ENCODE measurements at regions not wholly inside any gene's neighbourhood (a gene's known extent, or its start where the extent isn't known, plus 50 kb on each side); places are given as distances from the start of the nearest gene placed in this dataset.

DNA sequence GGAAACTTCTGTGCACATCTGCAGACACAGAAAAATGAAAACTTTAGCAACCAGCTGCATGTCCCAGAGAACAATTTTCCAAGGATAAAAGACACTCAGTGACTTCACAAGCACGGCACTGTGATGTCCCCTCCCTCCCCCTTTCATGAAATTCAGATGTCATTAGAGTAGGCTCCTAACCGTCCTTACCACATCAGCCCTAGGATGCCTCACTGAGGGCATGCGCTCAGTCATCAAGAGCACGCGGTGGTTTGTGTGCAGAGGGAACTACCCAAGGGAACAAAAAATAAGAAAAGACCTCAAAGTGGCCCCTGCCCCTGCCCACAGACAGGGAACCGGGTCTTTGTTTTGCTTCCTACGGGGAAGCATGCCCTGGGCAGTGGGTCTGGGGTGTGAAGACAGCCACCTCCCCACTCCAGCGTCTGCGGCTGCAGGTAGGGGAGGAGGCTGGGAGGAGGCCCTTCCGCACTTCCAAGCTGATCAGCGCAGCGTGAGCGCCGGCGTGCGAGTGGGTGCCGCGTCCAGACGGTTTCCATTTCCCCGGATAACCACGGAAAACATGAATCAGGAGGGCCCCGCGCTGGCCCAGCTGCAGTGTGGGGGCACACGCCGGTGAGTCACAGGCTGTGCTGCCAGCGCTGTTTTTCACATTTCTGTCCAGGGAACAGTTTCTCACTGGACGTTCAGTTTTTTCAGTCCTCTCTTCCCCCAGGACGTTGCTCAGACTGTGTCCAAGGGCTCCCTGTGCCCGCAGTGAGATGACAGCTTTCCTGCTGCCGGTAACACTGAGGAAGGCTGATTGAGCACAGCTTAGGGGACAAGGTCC, 70.6 kb downstream of the COPS8 start:
- TF ChIP-seq, protein P1, sequence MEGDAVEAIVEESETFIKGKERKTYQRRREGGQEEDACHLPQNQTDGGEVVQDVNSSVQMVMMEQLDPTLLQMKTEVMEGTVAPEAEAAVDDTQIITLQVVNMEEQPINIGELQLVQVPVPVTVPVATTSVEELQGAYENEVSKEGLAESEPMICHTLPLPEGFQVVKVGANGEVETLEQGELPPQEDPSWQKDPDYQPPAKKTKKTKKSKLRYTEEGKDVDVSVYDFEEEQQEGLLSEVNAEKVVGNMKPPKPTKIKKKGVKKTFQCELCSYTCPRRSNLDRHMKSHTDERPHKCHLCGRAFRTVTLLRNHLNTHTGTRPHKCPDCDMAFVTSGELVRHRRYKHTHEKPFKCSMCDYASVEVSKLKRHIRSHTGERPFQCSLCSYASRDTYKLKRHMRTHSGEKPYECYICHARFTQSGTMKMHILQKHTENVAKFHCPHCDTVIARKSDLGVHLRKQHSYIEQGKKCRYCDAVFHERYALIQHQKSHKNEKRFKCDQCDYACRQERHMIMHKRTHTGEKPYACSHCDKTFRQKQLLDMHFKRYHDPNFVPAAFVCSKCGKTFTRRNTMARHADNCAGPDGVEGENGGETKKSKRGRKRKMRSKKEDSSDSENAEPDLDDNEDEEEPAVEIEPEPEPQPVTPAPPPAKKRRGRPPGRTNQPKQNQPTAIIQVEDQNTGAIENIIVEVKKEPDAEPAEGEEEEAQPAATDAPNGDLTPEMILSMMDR (IDR thresholded peaks at IDR 0.05; ENCODE audit: control insufficient read depth, insufficient read depth, low read depth, low read length, missing control alignments): no peak
- H3K4me3 ChIP-seq (ENCODE audit: control insufficient read depth, low read depth, low read length): peak overlapping the region; percentile 23
- DNase-seq (ENCODE audit: low read depth): peak; percentile 80

- TF ChIP-seq, protein P1 (IDR thresholded peaks at IDR 0.05; ENCODE audit: control insufficient read depth, insufficient read depth, low read depth, low read length, missing control alignments): no peak
- DNase-seq (ENCODE audit: low read depth): no peak
Measured at GRCh38 chr2:237156857-237157779, 71.4 kb downstream of the COPS8 start.

GRCh38 chr2:237157780-237158102, 72.1 kb downstream of the COPS8 start:
- TF ChIP-seq, protein P1 (IDR thresholded peaks at IDR 0.05; ENCODE audit: control insufficient read depth, insufficient read depth, low read depth, low read length, missing control alignments): no peak
- no peak for DNase-seq (ENCODE audit: low read depth)
- H3K4me3 ChIP-seq (ENCODE audit: control insufficient read depth, low read depth, low read length): no peak overlapping the region

More at GRCh38 chr2:237156857-237157779, 71.4 kb downstream of the COPS8 start:
- H3K4me3 ChIP-seq (ENCODE audit: control insufficient read depth, low read depth, low read length): no peak overlapping the region; the same call in none of the 2 replicates

GRCh38 chr2:237158194-237158593, 72.5 kb downstream of the COPS8 start:
- DNase-seq (ENCODE audit: low read depth): no peak
- TF ChIP-seq, protein P1 (IDR thresholded peaks at IDR 0.05; ENCODE audit: control insufficient read depth, insufficient read depth, low read depth, low read length, missing control alignments): no peak
- H3K4me3 ChIP-seq (ENCODE audit: control insufficient read depth, low read depth, low read length): no peak overlapping the region

- TF ChIP-seq, protein P1 (IDR thresholded peaks at IDR 0.05; ENCODE audit: control insufficient read depth, insufficient read depth, low read depth, low read length, missing control alignments): no peak
- DNase-seq (ENCODE audit: low read depth): no peak
- H3K4me3 ChIP-seq (ENCODE audit: control insufficient read depth, low read depth, low read length): no peak overlapping the region
Measured at GRCh38 chr2:237159006-237159911, 73.6 kb downstream of the COPS8 start.

All from AG09309 (cell line).